ENCODE measurements at regions not wholly inside any gene's neighbourhood (a gene's known extent, or its start where the extent isn't known, plus 50 kb on each side); places are given as distances from the start of the nearest gene placed in this dataset.

DNA sequence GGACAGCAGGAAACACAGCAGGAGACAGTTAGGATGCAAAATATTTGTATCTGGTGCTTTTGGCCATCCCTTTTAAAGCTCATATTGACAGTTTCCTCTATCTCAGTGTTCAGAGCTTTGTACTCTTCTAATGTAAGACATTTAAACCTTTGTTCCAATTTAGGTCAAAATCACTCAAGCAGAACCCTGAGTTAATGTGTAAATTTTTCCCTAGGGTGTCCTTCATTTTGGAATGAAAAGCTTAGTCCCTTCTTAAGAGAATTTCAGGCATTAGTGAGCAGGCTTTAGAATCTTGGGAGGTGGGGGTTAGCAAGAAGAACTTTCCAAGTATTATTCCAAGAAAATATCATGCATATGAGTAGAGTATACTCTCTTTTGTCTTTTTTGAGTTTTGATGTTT is 188.7 kb downstream of the GBA3 start:
- no peak overlapping the region for H3K27ac Mint-ChIP-seq

DNA sequence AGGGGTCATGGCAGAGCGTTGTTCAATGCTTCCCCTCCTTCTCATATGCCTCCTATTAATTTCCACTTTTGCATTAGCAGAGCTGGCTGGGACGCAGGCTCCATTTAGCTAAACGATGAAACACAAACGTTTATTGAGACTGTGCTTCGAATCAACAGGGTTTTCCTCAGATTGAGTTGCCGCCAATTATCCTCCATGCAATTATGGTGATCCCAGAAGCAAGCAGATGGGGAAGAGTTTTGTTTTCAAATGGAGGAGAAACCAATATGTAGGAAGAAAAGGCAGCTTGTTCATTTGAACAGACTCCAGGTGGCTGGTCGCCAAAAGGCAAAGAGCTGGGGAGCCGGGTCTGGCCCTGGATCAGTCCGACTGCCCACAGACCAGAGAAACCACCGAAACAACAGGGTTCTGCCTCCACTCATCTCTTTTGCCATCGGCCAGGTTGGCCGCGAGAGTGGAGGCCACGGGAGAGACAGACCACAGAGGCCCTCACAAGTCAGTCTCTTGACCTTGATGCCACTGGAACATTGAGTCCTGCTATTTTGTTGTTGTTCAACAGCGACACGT is 184.8 kb downstream of the GBA3 start:
- ChIA-PET POLR2A (no interaction called here), CTCF (no interaction called here)
- H3K36me3 Mint-ChIP-seq, result no peaks in the 10 kb centered on the region
- H3K4me1 Mint-ChIP-seq (ENCODE audit: low read depth), result no peaks in the 10 kb centered on the region
- H3K4me3 Mint-ChIP-seq, result no peak overlapping the region
- intact Hi-C loops (cut with micrococcal nuclease), result no loop called here
- H3K27me3 Mint-ChIP-seq, result no peaks in the 10 kb centered on the region
- H3K27ac Mint-ChIP-seq, result no peak overlapping the region
- no peak for DNase-seq
- H3K9me3 Mint-ChIP-seq, result peaks cover 2% of the 10 kb centered on the region

More for the DNA sequence above, 188.7 kb downstream of the GBA3 start:
- H3K4me1 Mint-ChIP-seq (ENCODE audit: low read depth), result no peaks in the 10 kb centered on the region
- H3K27me3 Mint-ChIP-seq, result no peaks in the 10 kb centered on the region
- POLR2A ChIA-PET, result no interaction called here
- intact Hi-C loops (cut with micrococcal nuclease), result no loop called here
- DNase-seq, result no peak
- CTCF ChIA-PET, result no interaction called here
- no peak overlapping the region for H3K4me3 Mint-ChIP-seq
- H3K9me3 Mint-ChIP-seq, result peaks cover 2% of the 10 kb centered on the region
- no peaks in the 10 kb centered on the region for H3K36me3 Mint-ChIP-seq

GRCh38 chr4:22876270-22876669 is 183.5 kb downstream of the GBA3 start:
- intact Hi-C loops (cut with micrococcal nuclease), result no loop called here
- Mint-ChIP-seq H3K27me3 (no peaks in the 10 kb centered on the region), H3K4me3 (no peak overlapping the region), H3K36me3 (no peaks in the 10 kb centered on the region), H3K9me3 (peaks cover 2% of the 10 kb centered on the region), H3K4me1 (ENCODE audit: low read depth) (no peaks in the 10 kb centered on the region), H3K27ac (no peak overlapping the region)
- DNase-seq, result no peak
- ChIA-PET CTCF (no interaction called here), POLR2A (no interaction called here)

DNA sequence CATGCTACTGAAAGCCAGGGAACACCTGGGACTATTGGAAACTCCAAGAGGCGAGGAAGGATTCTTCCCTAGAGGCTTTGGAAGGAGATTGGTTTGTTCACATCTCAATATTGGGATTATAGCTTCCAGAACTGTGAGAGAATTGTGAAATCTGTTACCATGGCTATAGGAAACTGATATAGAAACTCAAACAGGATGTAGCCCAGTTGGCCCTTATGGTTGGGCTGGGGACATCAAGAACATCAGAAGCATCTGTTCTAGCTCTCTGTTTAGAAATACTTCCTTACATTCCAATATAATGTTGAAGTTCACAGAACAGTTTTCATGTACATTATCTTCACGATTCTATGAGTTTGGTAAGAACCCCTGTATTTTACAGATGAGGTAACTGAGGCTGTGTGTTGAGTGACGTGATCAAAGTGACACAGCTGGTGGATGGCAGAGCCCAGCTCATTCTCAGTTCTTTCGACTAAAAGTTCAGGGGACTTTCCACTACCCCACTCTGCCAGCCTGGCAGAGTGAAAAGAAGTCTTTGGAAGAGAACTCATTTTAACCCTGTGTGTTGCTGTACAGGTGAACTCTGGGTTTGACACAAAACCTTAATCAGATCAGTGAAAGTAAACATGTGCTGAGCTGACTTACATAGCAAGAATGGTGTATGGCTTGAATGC is 183.0 kb downstream of the GBA3 start:
- intact Hi-C loops (cut with micrococcal nuclease), result no loop called here
- H3K4me1 Mint-ChIP-seq (ENCODE audit: low read depth), result no peaks in the 10 kb centered on the region
- no peak overlapping the region for H3K27ac Mint-ChIP-seq
- no peak for DNase-seq
- ChIA-PET CTCF (interaction anchor here (1.1 kb wide), 1 partner anchor 22 kb away, joined by 3 read pairs; no protein-coding TSS in a partner anchor), POLR2A (no interaction called here)
- H3K27me3 Mint-ChIP-seq, result no peaks in the 10 kb centered on the region
- no peak overlapping the region for H3K4me3 Mint-ChIP-seq
- peaks cover 2% of the 10 kb centered on the region for H3K9me3 Mint-ChIP-seq
- H3K36me3 Mint-ChIP-seq, result no peaks in the 10 kb centered on the region

DNA sequence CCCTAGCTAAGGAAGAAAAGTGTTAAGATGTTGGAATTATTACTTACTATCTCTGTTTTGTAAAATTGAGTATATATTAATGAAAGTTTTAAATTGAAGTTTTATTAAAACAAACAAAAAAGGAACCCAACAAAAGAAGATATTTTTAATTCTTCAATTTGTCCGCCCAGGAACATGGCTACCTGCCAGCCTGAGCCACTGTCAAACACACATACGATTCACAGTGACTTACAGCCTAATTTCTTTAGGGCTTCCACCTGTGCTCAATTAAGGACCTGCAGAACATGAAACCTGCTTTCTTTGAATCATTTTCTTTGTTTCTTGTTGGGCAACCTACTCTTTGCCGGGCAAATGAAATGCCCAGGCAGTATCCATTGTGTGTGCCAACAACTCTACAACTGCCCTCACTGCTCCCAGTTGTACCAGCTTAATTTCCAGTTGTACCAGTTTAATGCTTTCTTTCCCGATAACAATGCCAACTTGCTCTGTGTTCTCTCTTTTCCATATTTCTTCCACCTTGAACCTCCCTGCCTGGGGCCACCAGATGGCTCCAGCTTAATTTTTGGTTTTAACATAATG is 181.7 kb downstream of the GBA3 start:
- H3K27me3 Mint-ChIP-seq, result no peaks in the 10 kb centered on the region
- no peak overlapping the region for H3K27ac Mint-ChIP-seq
- H3K9me3 Mint-ChIP-seq, result peaks cover 2% of the 10 kb centered on the region
- CTCF ChIA-PET, result no interaction called here
- intact Hi-C loops (cut with micrococcal nuclease), result no loop called here
- no peak overlapping the region for H3K4me3 Mint-ChIP-seq
- POLR2A ChIA-PET, result no interaction called here
- no peaks in the 10 kb centered on the region for H3K36me3 Mint-ChIP-seq
- H3K4me1 Mint-ChIP-seq (ENCODE audit: low read depth), result no peaks in the 10 kb centered on the region
- DNase-seq, result no peak

GRCh38 chr4:22873899-22874298 is 181.2 kb downstream of the GBA3 start:
- ChIA-PET POLR2A (no interaction called here), CTCF (no interaction called here)
- intact Hi-C loops (cut with micrococcal nuclease), result no loop called here
- Mint-ChIP-seq H3K27me3 (no peaks in the 10 kb centered on the region), H3K9me3 (peaks cover 2% of the 10 kb centered on the region), H3K36me3 (no peaks in the 10 kb centered on the region), H3K4me1 (ENCODE audit: low read depth) (no peaks in the 10 kb centered on the region), H3K27ac (no peak overlapping the region), H3K4me3 (no peak overlapping the region)
- no peak for DNase-seq

DNA sequence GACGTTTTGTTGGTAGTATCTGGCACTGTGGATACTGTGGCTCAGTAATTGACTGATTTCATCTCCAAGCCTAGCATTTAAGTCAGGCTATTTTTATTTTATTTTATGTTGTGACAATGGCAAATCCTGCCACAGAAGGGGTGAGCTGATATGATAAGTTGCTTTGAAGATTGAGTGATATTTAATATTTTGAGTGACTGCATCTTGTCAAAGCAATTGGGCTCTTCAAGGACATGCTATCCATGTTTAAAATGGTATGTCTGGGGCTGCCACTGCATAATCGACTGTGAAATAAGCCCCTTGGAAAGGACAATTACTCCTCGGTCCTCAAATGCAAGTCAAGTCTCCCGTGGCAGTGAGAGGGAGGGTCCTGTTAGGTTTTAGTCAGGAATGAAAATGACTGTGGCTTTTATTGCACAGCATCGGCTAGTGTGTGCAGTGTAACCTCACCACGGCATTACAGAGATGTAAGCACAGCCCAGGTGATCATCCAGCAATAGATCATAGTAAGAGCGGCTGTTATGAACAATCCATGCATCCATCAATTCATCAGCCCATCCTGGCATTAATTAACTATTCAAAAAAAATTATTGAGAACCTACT is 178.2 kb downstream of the GBA3 start:
- Mint-ChIP-seq H3K27me3 (no peaks in the 10 kb centered on the region), H3K36me3 (no peaks in the 10 kb centered on the region), H3K27ac (no peak overlapping the region), H3K9me3 (no peaks in the 10 kb centered on the region), H3K4me3 (no peak overlapping the region), H3K4me1 (ENCODE audit: low read depth) (no peaks in the 10 kb centered on the region)
- intact Hi-C loops (cut with micrococcal nuclease), result no loop called here
- ChIA-PET CTCF (interaction anchor here (1.2 kb wide), 1 partner anchor 26 kb away, joined by 4 read pairs; no protein-coding TSS in a partner anchor), POLR2A (no interaction called here)
- DNase-seq, result no peak

- POLR2A ChIA-PET, result no interaction called here
- Mint-ChIP-seq H3K9me3 (no peaks in the 10 kb centered on the region), H3K27me3 (no peaks in the 10 kb centered on the region), H3K36me3 (no peaks in the 10 kb centered on the region), H3K4me3 (no peak overlapping the region), H3K4me1 (ENCODE audit: low read depth) (no peaks in the 10 kb centered on the region), H3K27ac (no peak overlapping the region)
- intact Hi-C loops (cut with micrococcal nuclease), result no loop called here
- DNase-seq, result no peak
- CTCF ChIA-PET, result no interaction called here
These were observed 176.5 kb downstream of the GBA3 start for GRCh38 chr4:22869235-22869634.
